Progenitor cell of endocrine pancreas (in vitro differentiated cells): ENCODE measurements at regions not wholly inside any gene's neighbourhood (a gene's known extent, or its start where the extent isn't known, plus 50 kb on each side); places are given as distances from the start of the nearest gene placed in this dataset.

Experiments
- DNase-seq: peaks from one replicate; pipeline ENCODE4 v3.0.0; 2021; ENCODE audit warnings: low spot score; ENCODE audit not compliant: unreplicated experiment
- H3K27ac Mint-ChIP-seq: 2 replicates; pipeline ENCODE4 v1.8.0; 2021; ENCODE audit warnings: mild to moderate bottlenecking, moderate library complexity, mixed read lengths
- H3K27me3 Mint-ChIP-seq: 2 replicates; pipeline ENCODE4 v1.8.0; 2021; ENCODE audit warnings: mixed read lengths
- H3K36me3 Mint-ChIP-seq: 2 replicates; pipeline ENCODE4 v1.8.0; 2022; ENCODE audit warnings: mixed read lengths; ENCODE audit not compliant: insufficient read depth
- H3K4me1 Mint-ChIP-seq: 2 replicates; pipeline ENCODE4 v1.8.0; 2021; ENCODE audit warnings: low read depth, mixed read lengths
- H3K4me3 Mint-ChIP-seq: 2 replicates; pipeline ENCODE4 v1.8.0; 2021; ENCODE audit warnings: low read depth, mild to moderate bottlenecking, moderate library complexity, mixed read lengths
- H3K9me3 Mint-ChIP-seq: 2 replicates; pipeline ENCODE4 v1.8.0; 2021; ENCODE audit warnings: low read depth, mixed read lengths
- TF ChIP-seq, protein P1 (sequence below): fragments of 200-600 bp; sonication (generic); IDR thresholded peaks from one replicate; pipeline ENCODE4 v1.5.0; 2021; ENCODE audit warnings: antibody characterized with exemption, mild to moderate bottlenecking; ENCODE audit not compliant: unreplicated experiment

DNA sequence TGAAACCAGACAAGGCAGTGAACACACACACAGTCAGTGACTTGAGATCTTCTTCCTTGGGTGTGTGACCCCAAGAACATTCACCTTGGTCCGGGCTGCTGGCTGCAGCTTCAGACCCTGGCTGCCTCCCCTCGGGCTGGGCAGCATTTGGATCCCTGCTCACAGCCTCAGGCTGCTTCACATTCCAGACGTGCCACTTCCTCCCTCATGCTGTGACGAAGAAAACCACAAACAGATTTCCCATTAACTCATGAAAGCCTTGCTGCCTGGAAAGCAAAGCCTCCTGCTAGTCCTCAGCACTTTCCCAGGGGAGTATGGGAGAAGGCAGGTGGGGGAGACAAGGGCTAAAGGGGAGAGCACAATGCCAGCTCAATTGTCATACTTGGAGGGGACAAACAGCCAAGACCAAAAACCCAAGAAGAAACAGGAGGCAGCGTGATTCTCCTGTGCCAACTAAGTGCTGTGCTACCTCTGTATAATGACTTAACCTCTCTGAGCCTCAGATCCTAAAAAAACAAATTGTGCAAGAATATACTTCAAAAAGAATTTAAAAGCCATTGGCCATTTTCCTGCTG lies 594.6 kb upstream of the BRINP1 start:
- Mint-ChIP-seq H3K27ac (peak overlapping the region; percentile 56), H3K4me1 (peaks cover 6% of the 10 kb centered on the region), H3K27me3 (peaks cover 27% of the 10 kb centered on the region), H3K4me3 (no peak overlapping the region), H3K9me3 (no peaks in the 10 kb centered on the region), H3K36me3 (no peaks in the 10 kb centered on the region)
- DNase-seq: peak; percentile 12
- TF ChIP-seq, protein P1, sequence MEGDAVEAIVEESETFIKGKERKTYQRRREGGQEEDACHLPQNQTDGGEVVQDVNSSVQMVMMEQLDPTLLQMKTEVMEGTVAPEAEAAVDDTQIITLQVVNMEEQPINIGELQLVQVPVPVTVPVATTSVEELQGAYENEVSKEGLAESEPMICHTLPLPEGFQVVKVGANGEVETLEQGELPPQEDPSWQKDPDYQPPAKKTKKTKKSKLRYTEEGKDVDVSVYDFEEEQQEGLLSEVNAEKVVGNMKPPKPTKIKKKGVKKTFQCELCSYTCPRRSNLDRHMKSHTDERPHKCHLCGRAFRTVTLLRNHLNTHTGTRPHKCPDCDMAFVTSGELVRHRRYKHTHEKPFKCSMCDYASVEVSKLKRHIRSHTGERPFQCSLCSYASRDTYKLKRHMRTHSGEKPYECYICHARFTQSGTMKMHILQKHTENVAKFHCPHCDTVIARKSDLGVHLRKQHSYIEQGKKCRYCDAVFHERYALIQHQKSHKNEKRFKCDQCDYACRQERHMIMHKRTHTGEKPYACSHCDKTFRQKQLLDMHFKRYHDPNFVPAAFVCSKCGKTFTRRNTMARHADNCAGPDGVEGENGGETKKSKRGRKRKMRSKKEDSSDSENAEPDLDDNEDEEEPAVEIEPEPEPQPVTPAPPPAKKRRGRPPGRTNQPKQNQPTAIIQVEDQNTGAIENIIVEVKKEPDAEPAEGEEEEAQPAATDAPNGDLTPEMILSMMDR: no peak

DNA sequence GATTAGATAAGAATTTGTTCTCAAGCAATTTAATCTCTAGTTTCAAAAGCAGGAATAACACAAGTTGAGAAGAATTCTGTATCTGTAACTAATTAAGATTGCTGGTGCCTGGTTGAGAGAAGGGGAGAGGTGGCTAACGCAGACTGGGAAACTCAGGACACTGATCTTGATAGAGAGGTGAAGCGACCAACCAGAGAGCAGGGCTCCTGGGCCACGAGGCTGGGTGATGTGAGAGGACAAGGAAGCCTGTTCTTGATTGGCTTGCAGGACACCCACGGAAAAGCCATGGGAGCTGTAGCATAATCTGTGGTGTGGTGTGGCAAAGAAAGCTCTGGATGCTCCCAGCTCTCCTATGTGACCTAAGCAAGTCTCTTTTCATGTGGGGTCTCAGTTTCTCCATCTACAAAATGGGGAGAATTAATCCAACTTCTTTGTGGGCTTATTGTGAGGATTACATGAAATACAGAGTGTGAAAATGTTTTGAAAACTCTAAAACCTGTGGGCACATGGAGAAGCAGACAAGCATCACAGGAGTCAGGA lies 594.1 kb upstream of the BRINP1 start:
- H3K4me1 Mint-ChIP-seq: peaks cover 6% of the 10 kb centered on the region
- peak overlapping the region; percentile 53 for H3K27ac Mint-ChIP-seq
- DNase-seq: no peak
- H3K36me3 Mint-ChIP-seq: no peaks in the 10 kb centered on the region
- TF ChIP-seq, protein P1: no peak
- peaks cover 25% of the 10 kb centered on the region for H3K27me3 Mint-ChIP-seq
- no peaks in the 10 kb centered on the region for H3K9me3 Mint-ChIP-seq
- H3K4me3 Mint-ChIP-seq: no peak overlapping the region

DNA sequence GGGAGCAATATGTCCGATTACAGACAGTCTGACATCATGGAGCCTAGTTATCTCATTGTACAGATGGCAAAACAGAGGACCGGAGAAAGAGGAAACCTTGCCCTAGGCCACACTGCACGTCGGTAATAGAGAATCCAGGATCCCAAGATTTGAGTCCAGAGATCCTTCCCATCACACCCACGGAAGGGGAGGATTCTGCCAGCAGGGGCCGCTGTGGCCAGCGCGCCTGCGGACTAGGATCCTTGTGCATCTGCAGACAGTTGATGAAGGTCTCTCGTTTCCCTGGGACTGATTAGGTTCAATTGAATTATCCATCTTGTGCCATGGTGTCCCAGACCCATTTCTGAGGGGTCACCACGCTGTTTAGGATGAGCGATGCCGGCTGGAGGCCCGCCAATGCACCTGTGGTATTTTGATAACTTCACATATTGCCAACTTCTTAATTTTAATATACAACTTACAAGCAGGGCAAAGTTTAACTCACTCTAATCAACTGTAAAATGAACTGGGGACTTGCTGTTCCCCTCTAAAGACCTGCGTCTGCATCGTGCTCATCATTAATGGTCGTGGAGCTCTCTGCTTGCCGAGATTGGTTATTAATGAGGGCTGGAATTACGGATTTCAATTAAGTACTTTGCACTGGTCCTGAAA lies 592.7 kb upstream of the BRINP1 start:
- Mint-ChIP-seq H3K4me3 (no peak overlapping the region), H3K36me3 (no peaks in the 10 kb centered on the region), H3K27ac (no peak overlapping the region), H3K27me3 (peaks cover 19% of the 10 kb centered on the region), H3K4me1 (peaks cover 6% of the 10 kb centered on the region), H3K9me3 (no peaks in the 10 kb centered on the region)
- TF ChIP-seq, protein P1: peak; percentile 84
- peak; percentile 43 for DNase-seq

DNA sequence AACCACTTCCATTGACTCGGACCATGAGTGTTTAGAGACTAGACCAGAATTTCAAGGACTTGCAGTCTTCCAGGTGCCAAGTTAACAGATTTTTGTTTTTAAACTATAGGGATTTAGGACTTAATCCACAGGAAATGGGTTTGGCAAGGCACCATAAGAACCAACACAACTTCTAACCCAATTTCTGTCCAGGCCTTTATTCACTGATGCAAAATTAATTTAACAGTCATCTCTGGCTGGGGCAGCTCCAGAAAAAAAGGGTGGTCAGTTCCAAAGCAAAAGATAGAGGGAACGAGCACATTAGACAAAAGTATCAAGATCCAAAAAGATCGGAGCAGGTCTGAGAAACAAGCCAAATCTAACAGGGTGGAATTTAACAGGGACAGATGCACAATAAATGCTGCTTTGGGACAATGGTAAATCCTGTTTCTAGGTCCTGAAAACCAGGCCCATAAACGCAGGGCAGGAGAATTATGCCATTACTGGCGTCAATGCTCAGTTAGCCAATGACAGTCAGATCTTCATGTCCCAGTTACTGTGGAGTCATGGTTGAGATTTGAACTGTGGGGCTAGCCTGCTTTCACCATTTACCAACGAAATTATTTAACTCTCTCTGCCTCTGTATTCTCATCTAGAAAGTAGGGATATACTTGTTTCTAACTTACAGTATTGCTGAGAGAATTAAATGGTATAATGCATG lies 590.8 kb upstream of the BRINP1 start:
- Mint-ChIP-seq H3K4me3 (no peak overlapping the region), H3K36me3 (no peaks in the 10 kb centered on the region), H3K27ac (no peak overlapping the region), H3K27me3 (peaks cover 8% of the 10 kb centered on the region), H3K4me1 (peaks cover 6% of the 10 kb centered on the region), H3K9me3 (no peaks in the 10 kb centered on the region)
- no peak for DNase-seq
- TF ChIP-seq, protein P1: no peak

DNA sequence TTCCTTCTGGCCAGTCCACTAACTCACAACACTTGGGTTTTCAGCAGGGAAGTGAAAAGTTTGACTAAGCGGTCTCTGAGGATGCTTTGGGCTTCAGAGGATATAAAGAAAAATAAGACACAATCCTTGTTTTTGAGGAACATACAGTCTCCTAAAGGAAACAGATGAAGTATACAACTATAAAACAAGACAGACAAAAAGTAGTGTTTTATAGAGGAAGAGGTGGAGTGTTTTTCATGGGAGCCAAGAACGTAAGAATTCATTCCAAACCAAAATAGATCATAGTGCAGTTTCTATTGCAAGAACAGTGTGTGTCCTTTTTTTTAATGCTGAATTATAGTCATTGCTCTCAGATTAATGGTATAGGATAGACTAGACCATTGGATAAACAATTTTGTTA lies 586.9 kb upstream of the BRINP1 start:
- H3K4me1 Mint-ChIP-seq: no peaks in the 10 kb centered on the region
- TF ChIP-seq, protein P1: no peak
- H3K9me3 Mint-ChIP-seq: no peaks in the 10 kb centered on the region
- no peaks in the 10 kb centered on the region for H3K36me3 Mint-ChIP-seq
- no peak overlapping the region for H3K4me3 Mint-ChIP-seq
- H3K27me3 Mint-ChIP-seq: no peaks in the 10 kb centered on the region
- no peak overlapping the region for H3K27ac Mint-ChIP-seq
- DNase-seq: no peak
